ENCODE measurements at regions not wholly inside any gene's neighbourhood (a gene's known extent, or its start where the extent isn't known, plus 50 kb on each side); places are given as distances from the start of the nearest gene placed in this dataset.

DNA sequence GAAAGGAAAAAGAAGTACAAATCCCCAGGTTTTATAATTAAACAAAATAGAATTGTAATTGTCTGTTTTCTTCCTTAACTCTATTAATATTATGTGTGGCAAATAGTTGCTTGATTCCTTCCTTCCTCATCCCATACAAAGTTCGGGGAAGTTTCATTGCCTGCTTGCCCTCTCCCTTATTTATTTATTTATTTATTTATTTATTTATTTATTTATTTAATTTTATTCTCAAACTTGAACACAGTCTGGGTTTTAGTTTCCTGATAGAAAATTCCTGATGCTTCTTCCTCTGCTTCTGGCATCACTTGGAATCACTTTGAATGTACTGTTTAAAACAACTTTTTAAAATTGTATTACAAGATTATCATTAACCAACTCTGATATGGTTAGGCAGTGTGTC is 145.8 kb upstream of the SOX5 start:
- 78 to 79% methylated on average over 1 of the region's 1 CpG for WGBS, 2 donors

GRCh38 chr12:24089510-24089890 is 140.0 kb upstream of the SOX5 start:
- Histone ChIP-seq H3K4me3 (no peak overlapping the region), H3K27me3 (no peaks in the 10 kb centered on the region), H3K36me3 (no peaks in the 10 kb centered on the region), H3K4me1 (no peaks in the 10 kb centered on the region), H3K27ac (no peak overlapping the region), H3K9me3 (no peaks in the 10 kb centered on the region)
- DNase-seq: no peak
- no peak for ATAC-seq (ENCODE audit: low FRiP score in 2 of 2)
- WGBS, 2 donors: 87 to 88% methylated on average over 2 of the region's 2 CpGs
- no peak for TF ChIP-seq POLR2A (IDR thresholded peaks at IDR 0.05)
- TF ChIP-seq, protein P1, sequence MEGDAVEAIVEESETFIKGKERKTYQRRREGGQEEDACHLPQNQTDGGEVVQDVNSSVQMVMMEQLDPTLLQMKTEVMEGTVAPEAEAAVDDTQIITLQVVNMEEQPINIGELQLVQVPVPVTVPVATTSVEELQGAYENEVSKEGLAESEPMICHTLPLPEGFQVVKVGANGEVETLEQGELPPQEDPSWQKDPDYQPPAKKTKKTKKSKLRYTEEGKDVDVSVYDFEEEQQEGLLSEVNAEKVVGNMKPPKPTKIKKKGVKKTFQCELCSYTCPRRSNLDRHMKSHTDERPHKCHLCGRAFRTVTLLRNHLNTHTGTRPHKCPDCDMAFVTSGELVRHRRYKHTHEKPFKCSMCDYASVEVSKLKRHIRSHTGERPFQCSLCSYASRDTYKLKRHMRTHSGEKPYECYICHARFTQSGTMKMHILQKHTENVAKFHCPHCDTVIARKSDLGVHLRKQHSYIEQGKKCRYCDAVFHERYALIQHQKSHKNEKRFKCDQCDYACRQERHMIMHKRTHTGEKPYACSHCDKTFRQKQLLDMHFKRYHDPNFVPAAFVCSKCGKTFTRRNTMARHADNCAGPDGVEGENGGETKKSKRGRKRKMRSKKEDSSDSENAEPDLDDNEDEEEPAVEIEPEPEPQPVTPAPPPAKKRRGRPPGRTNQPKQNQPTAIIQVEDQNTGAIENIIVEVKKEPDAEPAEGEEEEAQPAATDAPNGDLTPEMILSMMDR (IDR thresholded peaks at IDR 0.05): no peak
- TF ChIP-seq EP300 (IDR thresholded peaks at IDR 0.05): no peak
- no peak for TF ChIP-seq POLR2AphosphoS5 (IDR thresholded peaks at IDR 0.05)

More for the DNA sequence above, 145.8 kb upstream of the SOX5 start:
- ATAC-seq (ENCODE audit: low FRiP score in 2 of 2): no peak
- TF ChIP-seq POLR2AphosphoS5 (IDR thresholded peaks at IDR 0.05) (no peak), EP300 (IDR thresholded peaks at IDR 0.05) (no peak), POLR2A (IDR thresholded peaks at IDR 0.05) (no peak)
- TF ChIP-seq, protein P1 (IDR thresholded peaks at IDR 0.05): no peak
- Histone ChIP-seq H3K27me3 (no peaks in the 10 kb centered on the region), H3K4me3 (no peak overlapping the region), H3K4me1 (no peaks in the 10 kb centered on the region), H3K27ac (no peak overlapping the region), H3K36me3 (no peaks in the 10 kb centered on the region), H3K9me3 (no peaks in the 10 kb centered on the region)
- no peak for DNase-seq

DNA sequence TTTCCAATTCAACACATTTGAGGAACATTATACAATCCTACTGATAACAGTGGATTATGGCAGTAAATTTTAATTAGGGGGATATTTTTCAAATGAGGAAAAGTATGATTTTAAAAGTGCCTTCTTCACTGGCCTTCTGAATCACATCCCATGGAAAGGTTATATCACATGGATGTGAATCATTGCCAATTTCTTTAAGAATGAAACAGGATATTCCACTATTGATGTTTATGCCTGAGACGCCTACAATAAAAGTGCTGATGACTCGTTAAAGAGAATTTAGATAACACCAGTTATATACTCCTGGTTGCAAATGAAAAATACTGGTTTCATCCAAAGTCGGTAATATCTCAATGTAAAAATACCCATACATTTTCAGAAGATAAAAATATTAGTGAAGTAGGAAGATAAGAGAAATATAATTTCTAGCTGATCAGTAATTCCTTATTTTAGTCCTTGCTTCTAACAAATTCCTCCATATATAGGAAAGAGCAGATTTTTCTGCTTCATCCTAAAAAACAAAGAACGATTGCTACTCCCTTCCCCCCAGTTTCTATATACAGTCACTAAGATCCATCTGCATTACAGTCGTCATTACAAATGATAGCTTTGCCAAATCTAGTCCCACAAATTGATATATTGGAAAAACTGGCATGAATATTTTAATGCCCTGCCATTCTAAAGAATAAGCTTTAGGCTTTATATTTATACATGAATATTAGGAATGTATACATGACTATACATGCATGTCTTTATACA is 139.5 kb upstream of the SOX5 start:
- no peaks in the 10 kb centered on the region for H3K9me3 ChIP-seq
- DNase-seq (no peak), ATAC-seq (ENCODE audit: low FRiP score in 2 of 2) (no peak)
- no peaks in the 10 kb centered on the region for H3K36me3 ChIP-seq
- H3K4me1 ChIP-seq: no peaks in the 10 kb centered on the region
- 81 to 82% methylated on average over 5 of the region's 5 CpGs for WGBS, 2 donors
- no peaks in the 10 kb centered on the region for H3K27me3 ChIP-seq
- H3K4me3 ChIP-seq: no peak overlapping the region
- no peak overlapping the region for H3K27ac ChIP-seq
- TF ChIP-seq EP300 (IDR thresholded peaks at IDR 0.05): no peak
- TF ChIP-seq, protein P1 (IDR thresholded peaks at IDR 0.05): no peak
- TF ChIP-seq POLR2AphosphoS5 (IDR thresholded peaks at IDR 0.05): no peak
- TF ChIP-seq POLR2A (IDR thresholded peaks at IDR 0.05): no peak

DNA sequence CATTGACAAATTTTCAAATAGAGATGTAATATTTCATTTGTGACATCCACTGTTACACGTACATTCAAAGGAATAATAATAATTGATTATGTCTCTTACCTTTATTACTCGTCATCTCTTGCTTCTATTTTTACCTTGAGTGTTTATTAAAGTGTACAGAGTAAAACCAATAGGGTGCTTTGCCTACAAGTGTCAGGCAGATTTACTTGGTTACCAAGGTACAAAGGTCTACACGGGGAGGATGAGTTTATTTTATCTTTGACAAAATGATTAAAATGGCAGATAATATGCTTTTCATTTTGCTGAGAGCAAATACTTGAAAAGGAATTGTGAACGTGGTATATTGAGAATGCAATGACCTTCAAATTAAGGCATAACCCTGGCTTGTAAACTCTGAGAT is 137.8 kb upstream of the SOX5 start:
- no peaks in the 10 kb centered on the region for H3K9me3 ChIP-seq
- no peaks in the 10 kb centered on the region for H3K4me1 ChIP-seq
- H3K36me3 ChIP-seq: no peaks in the 10 kb centered on the region
- H3K4me3 ChIP-seq: no peak overlapping the region
- DNase-seq (no peak), ATAC-seq (ENCODE audit: low FRiP score in 2 of 2) (no peak)
- no peak overlapping the region for H3K27ac ChIP-seq
- no peaks in the 10 kb centered on the region for H3K27me3 ChIP-seq
- 65 to 73% methylated on average over 4 of the region's 4 CpGs for WGBS, 2 donors
- TF ChIP-seq POLR2AphosphoS5 (IDR thresholded peaks at IDR 0.05): no peak
- no peak for TF ChIP-seq POLR2A (IDR thresholded peaks at IDR 0.05)
- no peak for TF ChIP-seq EP300 (IDR thresholded peaks at IDR 0.05)
- TF ChIP-seq, protein P1 (IDR thresholded peaks at IDR 0.05): no peak

DNA sequence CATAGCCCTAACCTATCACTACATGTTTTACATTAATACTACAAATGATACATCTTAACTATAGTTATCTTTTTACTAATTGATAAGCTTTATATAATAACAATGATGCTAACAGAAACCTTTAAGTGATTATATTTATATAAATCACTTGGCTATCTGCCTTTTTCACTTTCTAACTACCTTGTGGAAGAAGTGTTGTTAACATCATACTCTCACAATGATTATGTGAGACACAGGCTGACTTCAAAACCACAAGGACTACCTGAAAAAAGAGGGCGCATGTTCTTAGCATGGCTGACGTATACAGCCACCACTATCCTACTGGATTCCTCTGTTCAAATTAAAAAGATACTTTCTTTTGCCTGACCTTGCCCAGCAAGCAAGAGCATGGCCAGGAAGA is 135.3 kb upstream of the SOX5 start:
- DNase-seq (no peak), ATAC-seq (ENCODE audit: low FRiP score in 2 of 2) (no peak)
- H3K36me3 ChIP-seq: no peaks in the 10 kb centered on the region
- TF ChIP-seq, protein P1 (IDR thresholded peaks at IDR 0.05): no peak
- TF ChIP-seq POLR2A (IDR thresholded peaks at IDR 0.05): no peak
- TF ChIP-seq POLR2AphosphoS5 (IDR thresholded peaks at IDR 0.05): no peak
- no peak for TF ChIP-seq EP300 (IDR thresholded peaks at IDR 0.05)
- H3K4me3 ChIP-seq: no peak overlapping the region
- no peaks in the 10 kb centered on the region for H3K9me3 ChIP-seq
- H3K27me3 ChIP-seq: no peaks in the 10 kb centered on the region
- no peak overlapping the region for H3K27ac ChIP-seq
- H3K4me1 ChIP-seq: no peaks in the 10 kb centered on the region
- WGBS, 2 donors: 87 to 88% methylated on average over 2 of the region's 2 CpGs

Data from upper lobe of left lung (tissue), 6 donors.